ENCODE measurements at regions not wholly inside any gene's neighbourhood (a gene's known extent, or its start where the extent isn't known, plus 50 kb on each side); places are given as distances from the start of the nearest gene placed in this dataset.
"Not testable (repeated sequence)": the region's sequence is repeated elsewhere in the genome, so short reads cannot be mapped to it uniquely, and the experiment has no call there.

GRCh38 chr3:159238646-159239045 is 436.8 kb downstream of the MFSD1 start:
- no peak for DNase-seq

DNA sequence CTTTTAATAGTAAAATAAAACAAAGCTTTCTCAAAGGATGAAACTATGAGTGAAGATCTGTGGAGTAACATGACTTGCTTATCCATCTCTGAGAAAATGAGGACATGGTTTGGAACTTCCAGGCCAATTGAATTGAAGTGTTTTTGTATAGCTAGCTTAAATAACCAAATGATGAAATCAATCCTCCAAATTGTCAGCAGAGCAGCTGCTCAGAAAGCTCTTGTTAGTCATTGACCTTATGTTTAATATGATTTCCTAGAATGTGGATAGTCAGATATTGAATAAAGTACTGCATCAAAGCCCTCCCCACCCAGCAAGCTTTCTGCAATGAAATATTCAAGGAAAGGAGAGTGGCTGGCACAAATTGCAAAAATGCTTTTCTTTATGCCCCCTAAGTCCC is 437.2 kb downstream of the MFSD1 start:
- DNase-seq, result no peak

DNA sequence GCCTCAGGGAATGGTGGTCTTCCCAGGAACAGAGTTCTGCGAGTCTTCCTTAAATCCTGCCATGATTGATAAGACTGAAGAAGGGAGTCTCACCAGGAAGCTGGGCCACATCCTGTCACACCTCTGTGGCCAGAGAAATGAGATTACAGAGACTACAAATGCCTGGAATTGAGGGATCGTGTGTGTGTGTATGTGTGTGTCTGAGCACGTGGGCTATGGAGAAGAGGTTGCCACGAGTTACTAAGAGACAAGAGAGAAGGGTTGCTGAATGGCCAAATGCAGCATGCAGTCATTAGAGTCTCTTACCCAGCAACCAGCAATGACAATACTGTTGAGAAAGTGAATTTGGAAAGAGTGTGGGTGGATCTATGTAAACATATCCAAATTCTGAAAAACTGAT is 443.1 kb downstream of the MFSD1 start:
- no peak for DNase-seq

GRCh38 chr3:159245871-159246270 is 444.0 kb downstream of the MFSD1 start:
- DNase-seq, result no peak

GRCh38 chr3:159246385-159246784 is 444.5 kb downstream of the MFSD1 start:
- DNase-seq, result no peak

DNA sequence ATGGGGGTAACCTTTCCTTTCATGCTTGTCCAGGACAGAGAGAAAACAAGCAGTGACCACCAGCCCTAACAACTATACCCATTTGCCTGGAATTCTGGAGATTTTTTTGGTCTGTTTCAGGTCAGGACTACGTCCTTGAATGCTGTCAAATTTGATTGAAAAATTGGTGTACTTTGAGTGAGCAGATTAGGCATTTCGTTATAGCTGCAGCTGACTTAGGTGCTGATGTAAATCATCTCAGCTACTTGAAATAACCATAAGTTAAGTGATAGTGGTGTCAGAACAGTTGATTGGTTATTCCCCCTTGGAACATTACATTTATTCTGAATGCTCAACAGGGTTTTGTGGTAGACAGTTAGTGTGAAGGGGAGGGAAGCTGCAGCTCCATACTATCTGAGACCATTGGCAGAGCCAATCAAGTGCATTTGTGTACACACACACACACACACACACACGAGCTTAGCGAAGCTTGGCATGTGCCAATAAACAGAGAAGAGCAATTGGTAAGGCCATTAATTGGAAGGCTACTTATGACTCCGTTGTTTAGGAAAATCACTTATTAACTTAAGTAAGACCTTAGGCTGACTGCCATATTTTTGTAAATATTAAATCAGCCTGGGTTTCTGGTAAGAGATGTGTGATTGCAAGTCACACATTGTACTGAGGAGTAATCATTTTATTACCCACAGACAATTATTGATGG is 447.8 kb downstream of the MFSD1 start:
- DNase-seq, result no peak

- DNase-seq, result no peak
These were observed 449.1 kb downstream of the MFSD1 start for GRCh38 chr3:159250961-159251360.

- no peak for DNase-seq
These were observed 450.4 kb downstream of the MFSD1 start for GRCh38 chr3:159252274-159252673.

DNA sequence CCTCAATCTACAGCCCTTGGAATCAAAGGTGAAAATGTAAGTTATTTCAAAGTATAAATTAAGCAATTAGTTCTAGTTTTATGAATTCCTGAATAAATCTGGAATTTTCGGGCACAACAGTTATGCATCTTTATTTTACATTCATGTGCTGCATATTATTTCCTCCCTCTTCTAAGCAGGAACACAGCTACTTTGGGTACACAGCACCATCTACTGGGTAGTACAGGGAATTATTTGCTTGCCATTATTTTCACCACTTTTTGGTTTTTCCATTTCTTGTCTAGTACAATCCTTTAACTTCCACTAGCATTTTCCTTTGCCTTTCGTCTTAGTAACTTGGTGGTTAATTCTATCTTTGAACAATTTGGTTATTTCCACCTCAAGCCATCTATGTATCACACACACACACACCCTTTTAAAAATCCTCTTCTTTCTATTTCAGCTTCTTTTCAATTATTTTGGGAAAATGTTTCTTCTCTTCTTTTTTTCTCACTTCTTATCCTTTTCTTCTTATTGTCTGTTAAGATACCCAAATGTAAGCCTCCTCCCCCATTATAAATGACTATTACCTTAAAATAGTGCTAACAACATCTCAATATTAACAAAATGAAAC is 451.0 kb downstream of the MFSD1 start:
- DNase-seq, result no peak

GRCh38 chr3:159253860-159254259 is 452.0 kb downstream of the MFSD1 start:
- no peak for DNase-seq

DNA sequence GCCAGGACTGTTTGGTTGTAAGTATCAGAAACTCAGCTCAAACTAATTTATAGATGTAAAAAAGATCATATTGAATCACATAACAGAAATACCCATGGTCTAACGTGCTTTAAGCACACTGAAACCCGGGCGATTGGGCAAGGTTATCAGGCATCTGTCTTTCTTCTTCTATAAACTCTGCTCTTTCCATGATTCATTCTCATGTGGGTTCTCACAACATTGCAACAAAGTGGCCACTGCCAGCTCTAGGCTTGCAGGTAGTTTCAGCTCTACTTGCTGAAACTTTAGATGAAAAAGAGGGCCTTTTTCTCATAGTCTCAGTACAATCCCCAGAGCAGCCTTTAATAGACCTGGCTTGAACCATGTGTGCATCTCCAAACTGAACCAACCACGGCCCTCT is 456.1 kb downstream of the MFSD1 start:
- DNase-seq, result no peak

GRCh38 chr3:159258934-159259333 is 457.1 kb downstream of the MFSD1 start:
- DNase-seq, result no peak

- peak; percentile 61 for DNase-seq
These were observed 458.3 kb downstream of the MFSD1 start for GRCh38 chr3:159260049-159260662.

DNA sequence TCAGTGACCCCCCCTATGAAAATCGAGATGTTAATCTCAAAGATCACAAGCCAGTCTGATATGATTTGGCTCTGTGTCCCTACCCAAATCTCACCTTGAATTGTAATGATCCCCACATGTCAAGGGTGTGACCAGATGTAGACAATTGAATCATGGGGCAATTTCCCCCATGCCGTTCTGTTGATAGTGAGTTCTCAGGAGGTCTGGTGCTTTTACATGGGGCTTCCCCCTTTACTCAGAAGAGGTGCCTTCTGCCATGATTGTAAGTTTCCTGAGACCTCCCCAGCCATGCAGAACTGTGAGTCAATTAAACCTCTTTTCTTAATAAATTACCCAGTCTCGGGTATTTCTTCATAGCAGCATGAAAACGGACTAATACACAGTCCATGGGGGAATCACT is 459.5 kb downstream of the MFSD1 start:
- not testable (repeated sequence) for DNase-seq

DNA sequence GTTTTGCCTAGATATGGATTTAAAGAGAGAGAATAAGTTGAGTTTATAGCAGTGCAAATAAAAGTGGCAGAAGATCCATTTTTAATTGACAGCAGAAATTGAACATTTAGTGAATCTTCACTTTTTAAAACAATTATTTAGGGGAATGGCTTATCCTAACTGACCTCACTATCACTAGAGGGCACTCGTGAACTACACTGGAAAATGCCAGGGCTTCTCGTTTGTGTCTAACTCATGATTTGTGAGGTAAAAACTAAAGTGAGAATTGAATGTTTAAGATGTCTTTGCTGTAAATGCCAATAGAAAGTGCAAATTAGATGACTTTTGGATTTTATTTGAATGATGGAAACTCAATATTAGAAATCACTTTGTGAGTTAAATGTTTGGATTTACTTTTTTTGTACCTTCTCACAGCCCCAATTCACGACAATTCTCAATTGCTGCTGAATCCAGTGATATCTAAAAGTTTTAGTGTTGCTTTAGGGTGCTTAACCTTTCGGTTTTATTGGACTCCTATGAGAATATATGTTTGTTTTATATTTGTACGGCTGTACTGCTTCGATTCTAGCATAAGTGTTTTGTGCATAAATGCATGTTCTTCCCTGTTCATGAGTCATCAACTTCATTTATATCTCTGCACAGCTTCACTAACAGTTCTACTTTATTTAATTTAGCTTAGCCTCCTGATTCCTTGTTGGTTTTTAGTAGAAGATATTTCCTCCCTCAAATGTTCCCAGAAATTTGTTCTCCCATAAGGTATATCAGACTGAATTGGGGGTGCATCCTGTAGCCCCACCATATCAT is 462.1 kb downstream of the MFSD1 start:
- peak; percentile 29 for DNase-seq

DNA sequence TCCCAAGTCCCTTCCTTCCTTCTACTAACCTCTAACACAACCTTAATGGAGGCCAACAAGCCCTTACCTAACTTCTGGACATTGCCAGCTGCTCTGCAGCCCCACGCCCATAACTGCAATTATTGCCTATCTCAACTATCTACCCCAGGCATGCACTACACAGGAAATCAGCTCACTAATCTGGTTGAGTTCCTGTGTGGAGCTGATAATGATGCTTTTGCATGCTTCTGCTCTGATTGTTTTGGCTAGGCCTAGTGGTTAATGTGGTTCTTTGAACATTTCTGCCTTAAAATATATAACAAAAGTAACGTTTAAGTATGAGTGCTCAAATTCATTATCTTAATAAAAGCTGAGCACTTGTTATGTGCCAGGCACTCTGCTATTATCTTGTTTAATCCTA is 463.9 kb downstream of the MFSD1 start:
- DNase-seq, result no peak

- no peak for DNase-seq
These were observed 464.9 kb downstream of the MFSD1 start for GRCh38 chr3:159266779-159267178.

GRCh38 chr3:159271799-159272512 is 470.1 kb downstream of the MFSD1 start:
- DNase-seq, result no peak

DNA sequence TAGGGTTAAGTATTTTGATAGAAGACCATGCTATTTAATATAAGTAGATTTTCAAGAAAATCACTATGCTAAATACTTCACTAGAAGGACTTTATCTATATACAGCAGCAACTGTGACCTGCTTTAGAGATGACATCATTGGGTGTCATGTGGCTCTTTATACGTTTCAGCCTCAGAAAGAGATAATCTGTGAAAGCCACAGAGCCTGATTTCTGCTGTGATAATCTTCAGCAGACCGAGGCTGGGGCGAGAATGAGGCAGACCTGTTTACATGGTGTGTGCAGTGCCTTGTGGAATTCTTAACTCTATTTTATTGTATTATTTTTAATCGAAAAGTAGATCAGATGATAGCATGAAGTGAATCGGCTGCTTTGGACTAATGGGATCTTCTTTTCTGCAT is 471.2 kb downstream of the MFSD1 start:
- no peak for DNase-seq

DNA sequence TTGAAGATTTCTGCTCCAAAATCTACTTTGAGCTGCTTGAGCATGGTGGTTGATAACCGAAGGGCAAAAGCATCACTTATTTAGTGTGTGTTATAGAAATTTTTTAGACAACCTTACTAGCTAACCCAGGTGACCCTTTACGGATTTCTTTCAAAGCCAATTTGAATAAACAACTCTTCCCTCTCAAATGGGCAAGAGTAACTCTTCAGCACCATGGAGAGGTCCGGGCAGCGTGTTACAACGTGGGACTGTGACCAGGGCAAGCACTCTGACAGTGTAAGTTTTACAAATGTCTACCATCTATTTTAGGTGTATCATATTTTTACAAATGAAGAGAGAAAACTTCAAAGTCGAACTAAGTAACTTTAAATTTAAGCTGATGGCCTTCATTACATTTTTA is 471.8 kb downstream of the MFSD1 start:
- DNase-seq, result no peak

DNA sequence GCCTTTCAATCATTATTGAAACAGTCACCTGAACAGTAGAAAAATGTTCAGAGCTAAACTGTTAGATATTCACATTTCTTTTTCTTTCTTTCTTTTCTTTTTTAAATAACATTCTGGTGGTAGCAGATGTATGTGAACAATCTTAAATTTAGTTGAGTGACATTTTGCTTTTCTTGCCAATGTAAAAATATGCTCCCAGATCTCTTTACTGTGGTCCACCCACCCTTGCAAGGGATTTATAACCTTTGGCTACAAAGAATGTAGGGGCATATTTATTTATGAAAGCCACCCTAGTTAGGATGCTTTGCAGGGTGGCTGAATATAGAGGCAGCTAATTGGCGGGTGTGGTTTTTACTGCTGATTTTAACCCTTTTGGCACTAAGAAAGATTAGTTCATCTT is 473.9 kb downstream of the MFSD1 start:
- DNase-seq, result no peak

- no peak for DNase-seq
These were observed 476.0 kb downstream of the MFSD1 start for GRCh38 chr3:159277814-159278213.

Data from NCI-H2107 (cell line).